AG09309 (cell line): ENCODE measurements at regions not wholly inside any gene's neighbourhood (a gene's known extent, or its start where the extent isn't known, plus 50 kb on each side); places are given as distances from the start of the nearest gene placed in this dataset.

Source experiments
- DNase-seq: peaks from one replicate; pipeline ENCODE4 v3.0.0-alpha.2; 2010; ENCODE audit warnings: low read depth
- H3K4me3 ChIP-seq: 2 replicates; pipeline ENCODE4 v1.5.1; 2011; ENCODE audit warnings: mild to moderate bottlenecking, low read depth, low read length, moderate library complexity; ENCODE audit not compliant: control insufficient read depth
- CTCF ChIP-seq: IDR thresholded peaks from 2 replicates; pipeline ENCODE4 v1.5.1; 2011; ENCODE audit warnings: mild to moderate bottlenecking, low read depth, low read length, inconsistent platforms; ENCODE audit not compliant: insufficient read depth, control insufficient read depth; ENCODE audit errors: missing control alignments

- H3K4me3 ChIP-seq: no peak overlapping the region
- TF ChIP-seq CTCF: no peak
- DNase-seq: no peak
Measured at GRCh38 chr6:166745801-166746668, 119.0 kb upstream of the RPS6KA2 start.

DNA sequence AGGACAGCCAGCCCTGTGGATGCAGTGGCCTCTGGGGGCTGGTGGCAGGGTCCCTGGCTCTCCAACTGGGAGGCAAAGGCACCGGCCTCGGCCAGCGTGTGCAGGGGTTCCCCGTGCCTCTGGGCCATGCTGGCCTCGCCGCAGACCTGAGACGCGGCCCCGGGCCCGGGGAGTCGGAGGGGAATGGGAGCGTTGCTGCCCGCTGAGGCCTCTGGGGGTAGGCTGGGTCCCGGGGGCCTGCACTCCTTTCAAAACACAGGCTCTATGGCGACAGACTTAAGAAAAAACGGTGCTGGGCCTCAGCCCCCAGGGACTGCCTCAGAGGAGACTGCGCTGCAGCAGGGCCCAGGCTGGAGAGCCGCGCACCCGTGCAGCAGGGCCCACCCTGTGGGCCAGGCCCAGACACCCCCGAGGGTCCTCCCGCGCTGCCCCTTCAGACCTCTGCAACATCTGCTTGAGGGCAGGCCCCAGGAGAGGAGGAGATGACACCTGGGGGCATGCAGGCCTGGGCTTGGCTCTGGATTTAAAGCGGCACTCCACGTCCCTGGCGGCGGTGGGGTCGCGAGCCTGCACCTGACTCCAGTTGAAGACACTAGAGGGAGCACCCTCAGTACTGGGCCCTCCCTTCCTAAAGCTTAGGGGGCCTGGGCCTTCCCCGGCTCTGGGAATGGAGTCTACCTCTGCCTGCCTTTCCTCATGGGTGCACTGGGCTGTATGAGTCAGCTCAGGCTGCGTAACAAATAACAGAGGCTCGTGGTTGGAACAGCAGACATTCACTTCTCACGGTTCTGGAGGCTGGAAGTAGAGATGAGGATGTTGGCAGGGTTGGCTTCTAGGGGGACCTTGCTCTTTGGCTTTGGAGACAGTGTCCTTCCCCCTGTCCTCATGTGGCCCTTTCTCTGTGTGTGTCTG is 117.4 kb upstream of the RPS6KA2 start:
- no peak for DNase-seq
- H3K4me3 ChIP-seq: no peak overlapping the region
- TF ChIP-seq CTCF: no peak

GRCh38 chr6:166743406-166744222 is 116.6 kb upstream of the RPS6KA2 start:
- H3K4me3 ChIP-seq: no peak overlapping the region
- DNase-seq: no peak
- no peak for TF ChIP-seq CTCF

GRCh38 chr6:166742981-166743380 is 115.9 kb upstream of the RPS6KA2 start:
- TF ChIP-seq CTCF: no peak
- H3K4me3 ChIP-seq: no peak overlapping the region
- DNase-seq: no peak

- no peak for DNase-seq
- TF ChIP-seq CTCF: no peak
- no peak overlapping the region for H3K4me3 ChIP-seq
Measured at GRCh38 chr6:166739976-166740318, 112.9 kb upstream of the RPS6KA2 start.
